NCI-H1092 treated with DMSO at 0.1 percent for 48 hours (cell line): ENCODE measurements at regions not wholly inside any gene's neighbourhood (a gene's known extent, or its start where the extent isn't known, plus 50 kb on each side); places are given as distances from the start of the nearest gene placed in this dataset.
"Not testable (repeated sequence)": the region's sequence is repeated elsewhere in the genome, so short reads cannot be mapped to it uniquely, and the experiment has no call there.

Experiments
- DNase-seq: peaks from one replicate; lab custom pipeline; 2025; lab: John Stamatoyannopoulos, UW

- peak; percentile 58 for DNase-seq
These were observed 116.6 kb downstream of the QRSL1 start for GRCh38 chr6:106745824-106746582.

GRCh38 chr6:106745197-106745770 is 115.9 kb downstream of the QRSL1 start:
- DNase-seq: peak; percentile 69

GRCh38 chr6:106744781-106745180 is 115.4 kb downstream of the QRSL1 start:
- no peak for DNase-seq

GRCh38 chr6:106744029-106744428 is 114.7 kb downstream of the QRSL1 start:
- not testable (repeated sequence) for DNase-seq

- DNase-seq: no peak
These were observed 114.2 kb downstream of the QRSL1 start for GRCh38 chr6:106743612-106744011.

- DNase-seq: no peak
These were observed 110.9 kb downstream of the QRSL1 start for GRCh38 chr6:106740287-106740686.

- no peak for DNase-seq
These were observed 110.0 kb downstream of the QRSL1 start for GRCh38 chr6:106739387-106739786.

- no peak for DNase-seq
These were observed 107.1 kb downstream of the QRSL1 start for GRCh38 chr6:106736502-106736901.

GRCh38 chr6:106735828-106736227 is 106.5 kb downstream of the QRSL1 start:
- no peak for DNase-seq

GRCh38 chr6:106735136-106735633 is 105.8 kb downstream of the QRSL1 start:
- no peak for DNase-seq

GRCh38 chr6:106733386-106733785 is 104.0 kb downstream of the QRSL1 start:
- DNase-seq: no peak

GRCh38 chr6:106732376-106732940 is 103.1 kb downstream of the QRSL1 start:
- DNase-seq: no peak

- no peak for DNase-seq
These were observed 102.4 kb downstream of the QRSL1 start for GRCh38 chr6:106731843-106732160.

GRCh38 chr6:106731144-106731842 is 101.9 kb downstream of the QRSL1 start:
- no peak for DNase-seq

GRCh38 chr6:106730718-106731117 is 101.3 kb downstream of the QRSL1 start:
- DNase-seq: no peak

- no peak for DNase-seq
These were observed 100.9 kb downstream of the QRSL1 start for GRCh38 chr6:106730264-106730663.

- DNase-seq: no peak
These were observed 100.5 kb downstream of the QRSL1 start for GRCh38 chr6:106729841-106730240.

GRCh38 chr6:106728296-106728870 is 99.0 kb downstream of the QRSL1 start:
- no peak for DNase-seq

- DNase-seq: no peak
These were observed 98.2 kb downstream of the QRSL1 start for GRCh38 chr6:106727480-106728149.

- no peak for DNase-seq
These were observed 95.5 kb downstream of the QRSL1 start for GRCh38 chr6:106724848-106725247.

- DNase-seq: no peak
These were observed 95.0 kb downstream of the QRSL1 start for GRCh38 chr6:106724337-106724736.

GRCh38 chr6:106723419-106723818 is 94.0 kb downstream of the QRSL1 start:
- DNase-seq: not testable (repeated sequence)
